GM21526 (cell line): ENCODE measurements at regions not wholly inside any gene's neighbourhood (a gene's known extent, or its start where the extent isn't known, plus 50 kb on each side); places are given as distances from the start of the nearest gene placed in this dataset.
"Not testable (repeated sequence)": the region's sequence is repeated elsewhere in the genome, so short reads cannot be mapped to it uniquely, and the experiment has no call there.

Source experiments
- ATAC-seq: cut with Tn5 transposase; IDR thresholded peaks from one replicate; pipeline ENCODE4 v1.9.1; 2021; ENCODE audit warnings: moderate library complexity; ENCODE audit not compliant: unreplicated experiment, low FRiP score

DNA sequence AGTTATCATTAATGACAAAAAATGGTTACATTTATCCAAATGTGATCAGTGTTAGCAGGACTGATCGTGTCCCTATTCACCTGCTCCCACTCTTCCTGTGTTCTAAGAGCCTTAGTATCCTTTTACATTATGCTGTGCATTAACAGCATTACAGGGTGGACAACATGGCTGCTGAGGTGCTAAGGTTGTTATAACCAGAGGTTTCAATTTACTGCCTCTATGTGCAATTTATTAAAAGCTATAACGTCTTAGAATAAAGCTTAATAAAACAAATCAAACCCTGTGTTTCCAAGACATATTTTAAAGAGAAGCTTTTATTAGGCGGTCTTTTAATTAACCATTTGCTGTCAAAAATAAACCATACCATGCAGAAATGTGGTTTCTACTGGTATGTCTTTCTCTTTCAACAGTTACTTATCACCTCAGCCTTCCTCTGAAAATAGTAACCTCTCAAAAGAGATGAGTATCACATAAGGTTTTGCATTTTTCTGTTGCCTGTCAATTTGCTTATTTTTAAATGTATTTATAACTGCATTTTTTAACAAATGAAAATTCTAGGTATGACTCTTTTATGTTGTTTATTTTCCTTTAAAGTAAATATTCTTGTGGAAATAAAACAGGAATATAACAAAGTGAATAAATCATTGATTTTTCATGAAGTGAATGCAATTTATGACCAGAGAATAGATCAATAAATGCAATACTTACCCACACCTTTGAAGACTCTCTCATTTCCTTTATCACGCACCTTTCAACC, 849.8 kb upstream of the SORCS1 start:
- no peak for ATAC-seq

DNA sequence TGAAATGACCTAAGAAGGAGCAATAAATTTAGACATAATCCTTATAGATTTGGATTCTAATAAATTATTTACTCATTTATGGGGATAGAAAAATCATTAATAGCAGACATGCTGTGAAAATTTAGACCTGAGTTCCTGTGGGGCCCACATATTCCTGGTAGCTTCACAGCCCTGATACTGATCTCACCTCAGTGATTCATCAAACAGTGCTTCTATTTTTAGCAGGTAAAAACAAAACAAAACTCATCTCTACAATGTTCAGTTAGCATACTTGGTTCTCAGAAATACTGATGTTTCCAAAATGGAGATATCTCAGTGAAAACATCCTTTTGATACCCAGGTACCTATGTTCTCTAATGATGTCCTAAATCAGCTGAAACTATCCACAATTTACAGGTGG, 841.1 kb upstream of the SORCS1 start:
- ATAC-seq = no peak

DNA sequence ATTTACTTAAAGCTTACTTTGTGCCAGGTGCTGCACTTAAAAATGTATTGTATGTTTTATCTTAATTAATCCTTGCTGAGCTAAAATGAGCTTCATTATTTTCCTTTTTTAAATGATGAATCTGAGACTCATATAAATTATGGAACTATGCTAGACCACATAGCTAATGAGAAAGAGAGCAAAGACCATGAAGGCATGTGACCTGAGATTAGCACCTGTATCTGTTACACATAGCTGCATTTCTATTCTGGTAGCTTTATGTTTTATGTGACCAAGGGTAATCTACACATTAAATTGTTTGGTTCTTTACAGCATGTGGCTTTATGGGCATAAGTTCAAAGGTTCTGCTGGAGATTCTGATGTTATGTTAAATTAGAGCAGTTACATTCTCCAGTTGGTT, 839.1 kb upstream of the SORCS1 start:
- ATAC-seq = no peak

DNA sequence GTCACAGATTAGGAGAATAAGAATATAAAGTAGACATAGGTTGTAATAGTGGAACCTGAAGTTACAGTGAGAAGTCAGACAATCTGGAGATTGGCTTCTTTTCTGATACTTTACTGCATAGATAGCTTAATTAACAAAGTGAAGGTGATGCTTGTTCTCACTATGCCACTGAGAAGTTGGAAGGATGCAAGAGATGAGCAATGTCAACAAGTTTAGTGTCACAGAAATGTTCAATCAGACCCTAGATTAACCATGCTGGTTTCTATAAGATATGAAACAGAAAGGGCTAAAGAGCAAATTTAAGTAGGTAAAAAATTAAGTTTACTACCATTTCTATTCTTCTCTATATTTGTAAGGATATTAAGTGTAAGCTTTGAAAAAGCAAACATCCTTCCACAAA, 838.6 kb upstream of the SORCS1 start:
- no peak for ATAC-seq

DNA sequence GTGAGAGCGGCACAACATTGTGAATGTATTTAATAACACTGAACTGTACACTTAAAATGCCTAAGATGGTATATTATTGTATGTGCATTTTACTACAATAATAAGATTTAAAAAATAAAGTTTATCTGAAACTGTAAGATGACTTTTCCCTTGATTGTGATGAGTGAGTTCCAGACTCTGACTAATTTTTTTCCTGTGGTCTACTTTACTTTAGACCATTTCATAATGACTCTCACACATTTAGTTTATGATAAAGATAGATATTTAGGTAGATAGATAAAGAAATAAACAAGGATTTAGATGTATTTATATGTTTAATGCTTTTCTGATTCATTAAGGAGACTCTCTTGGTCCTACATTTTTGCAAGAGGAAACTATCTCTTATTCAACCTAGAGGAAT, 835.9 kb upstream of the SORCS1 start:
- ATAC-seq = no peak

DNA sequence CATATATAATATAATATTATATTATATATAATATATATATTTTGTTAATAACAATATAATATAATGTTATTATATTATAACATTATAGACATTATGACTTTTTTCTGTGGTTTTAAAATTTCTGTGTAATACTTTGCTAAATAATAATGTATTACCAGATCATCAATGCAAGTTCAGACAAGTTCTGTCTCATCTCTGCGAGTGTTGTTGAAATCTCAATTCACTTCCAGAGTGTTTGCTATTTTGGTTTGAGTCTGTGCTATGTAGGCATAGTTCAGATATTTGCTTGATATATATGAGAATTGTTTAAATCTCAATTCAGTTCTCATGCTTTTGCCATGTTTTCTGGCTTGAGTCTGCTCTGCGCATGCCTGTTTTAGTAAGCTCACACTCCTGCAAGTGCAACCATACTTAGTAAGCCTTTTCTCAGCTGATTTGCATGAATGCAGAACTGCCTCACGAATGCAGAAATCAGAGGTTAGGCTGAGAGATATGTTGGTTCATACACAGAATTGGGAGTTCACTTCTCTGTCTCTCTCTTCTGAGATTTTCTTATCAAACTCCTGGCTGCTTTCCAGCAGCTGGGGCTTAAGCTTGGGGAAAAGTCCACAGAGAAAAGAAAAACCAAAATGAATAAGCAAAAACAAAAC, 830.2 kb upstream of the SORCS1 start:
- ATAC-seq = no peak

DNA sequence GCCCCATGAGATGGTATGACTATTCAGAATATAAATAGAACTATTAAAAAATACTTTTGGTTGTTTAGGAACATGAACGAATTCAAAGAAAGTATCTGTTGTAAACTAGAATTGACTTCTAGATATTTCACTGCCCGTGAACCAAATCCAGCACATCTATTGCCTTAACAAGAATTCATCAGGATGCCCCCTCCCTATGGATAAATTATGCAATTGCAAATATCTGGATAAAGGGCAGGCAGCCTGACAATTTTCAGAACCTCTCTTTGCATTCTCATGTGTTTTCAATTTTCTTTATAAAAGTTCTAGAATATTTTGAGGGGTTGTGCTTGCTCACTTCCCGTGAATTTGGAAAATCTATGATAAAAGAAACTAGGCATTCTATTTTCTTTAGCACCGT, 822.1 kb upstream of the SORCS1 start:
- ATAC-seq = no peak

DNA sequence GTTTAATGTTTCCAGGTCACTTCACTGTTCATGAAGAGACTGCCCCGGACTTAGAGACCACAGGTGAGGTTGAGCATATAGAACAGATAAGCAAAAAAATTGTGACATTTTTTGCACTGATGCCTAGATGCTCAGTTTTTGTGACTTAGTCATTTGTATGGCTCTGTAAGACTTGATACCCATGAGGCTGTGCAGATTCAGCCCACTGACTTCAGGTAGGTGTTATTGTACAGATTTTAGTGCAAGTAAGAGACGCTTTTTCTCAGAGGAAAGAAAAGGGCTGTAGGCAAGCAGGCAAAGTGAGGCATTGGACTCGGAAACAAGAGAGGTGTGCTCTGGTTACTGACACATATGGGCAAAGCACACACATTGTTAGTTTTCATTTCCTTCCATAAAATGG, 820.1 kb upstream of the SORCS1 start:
- no peak for ATAC-seq

DNA sequence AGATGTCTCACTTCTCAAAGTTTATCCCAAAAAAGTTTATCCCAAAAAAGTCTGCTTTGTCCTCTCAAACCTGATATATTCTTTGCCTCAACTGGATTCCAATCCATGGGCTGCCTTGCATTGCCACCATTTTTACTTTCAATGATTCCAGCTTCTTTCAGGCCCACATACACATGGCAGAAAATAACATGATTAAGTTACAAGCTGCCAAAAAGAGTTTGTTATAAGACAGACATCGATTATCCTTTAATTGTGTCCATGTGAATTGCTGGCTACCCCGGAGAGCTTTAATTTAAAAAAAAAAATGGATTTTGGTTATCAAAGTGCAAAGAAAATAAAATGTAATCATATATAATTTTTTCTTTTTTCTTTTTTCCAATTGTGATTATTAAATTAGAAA, 819.6 kb upstream of the SORCS1 start:
- no peak for ATAC-seq

DNA sequence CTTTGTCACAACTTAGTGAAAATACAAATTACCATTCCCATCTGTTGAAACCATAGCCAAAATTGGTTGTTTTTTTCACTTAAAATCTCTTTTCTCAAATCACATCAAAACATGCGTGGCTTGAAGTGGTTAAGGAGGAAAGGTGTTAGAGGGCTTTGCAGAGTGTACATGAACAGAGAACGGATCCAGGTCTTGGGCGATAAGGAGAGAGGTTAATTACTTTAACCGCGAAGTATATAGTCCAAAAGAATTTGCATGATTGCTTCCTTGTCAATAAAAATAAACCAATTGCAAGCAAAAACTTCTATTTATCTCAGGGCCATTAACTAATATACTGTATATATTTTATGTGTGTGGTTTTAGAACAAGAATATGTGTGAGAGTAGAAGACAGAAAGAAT, 813.9 kb upstream of the SORCS1 start:
- ATAC-seq = no peak

DNA sequence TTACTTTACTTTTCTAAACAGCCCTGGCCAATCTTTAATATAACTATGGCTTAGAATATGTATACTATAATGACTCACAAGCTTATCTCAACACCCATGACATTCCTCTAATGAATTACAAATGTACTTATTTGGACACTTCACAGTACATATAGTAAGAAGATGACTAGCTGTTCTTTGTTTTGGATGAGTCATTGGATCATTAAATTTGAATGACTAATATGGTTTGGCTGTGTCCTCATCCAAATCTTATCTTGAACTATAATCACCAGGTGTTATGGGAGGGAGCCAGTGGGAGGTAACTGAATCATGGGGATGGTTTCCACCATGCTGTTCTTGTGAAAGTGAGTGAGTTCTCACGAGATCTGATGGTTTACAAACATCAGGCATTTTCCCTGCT, 807.5 kb upstream of the SORCS1 start:
- no peak for ATAC-seq

DNA sequence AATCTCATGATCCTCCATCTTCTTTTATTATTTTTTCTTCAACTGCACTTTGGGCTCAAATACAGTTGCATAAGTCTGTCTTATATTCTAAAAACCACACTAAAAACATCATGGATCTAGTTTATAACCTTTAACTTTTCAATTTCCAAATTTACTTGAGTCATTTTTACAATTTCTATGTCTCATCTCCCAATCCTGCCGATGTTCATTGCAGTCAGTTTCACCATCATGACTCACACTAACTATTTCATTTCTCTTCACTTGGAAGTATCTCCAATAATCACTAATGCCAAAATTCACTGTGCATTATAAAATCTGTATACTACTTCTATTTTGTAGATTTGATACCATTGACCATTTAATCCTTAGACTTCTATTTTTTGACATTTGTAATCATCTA, 806.9 kb upstream of the SORCS1 start:
- no peak for ATAC-seq

DNA sequence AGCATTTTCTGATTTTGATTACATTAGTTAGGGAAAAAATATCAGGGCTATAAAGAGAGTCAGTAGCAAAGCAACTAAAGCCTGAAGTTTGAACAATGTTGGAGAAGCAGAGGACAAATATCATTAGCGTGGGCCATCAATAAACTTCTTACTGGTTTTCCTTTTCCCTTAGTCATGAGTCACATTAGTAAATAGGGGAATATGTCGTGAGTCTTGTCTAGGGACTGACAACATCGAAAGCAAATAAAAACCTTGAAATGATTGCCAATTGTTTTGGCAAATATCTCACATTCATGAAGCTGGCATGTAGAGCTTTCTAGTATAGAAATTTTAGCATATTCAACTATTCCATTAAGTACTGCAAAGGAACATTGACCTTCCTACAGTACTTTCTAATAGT, 806.0 kb upstream of the SORCS1 start:
- ATAC-seq = no peak

DNA sequence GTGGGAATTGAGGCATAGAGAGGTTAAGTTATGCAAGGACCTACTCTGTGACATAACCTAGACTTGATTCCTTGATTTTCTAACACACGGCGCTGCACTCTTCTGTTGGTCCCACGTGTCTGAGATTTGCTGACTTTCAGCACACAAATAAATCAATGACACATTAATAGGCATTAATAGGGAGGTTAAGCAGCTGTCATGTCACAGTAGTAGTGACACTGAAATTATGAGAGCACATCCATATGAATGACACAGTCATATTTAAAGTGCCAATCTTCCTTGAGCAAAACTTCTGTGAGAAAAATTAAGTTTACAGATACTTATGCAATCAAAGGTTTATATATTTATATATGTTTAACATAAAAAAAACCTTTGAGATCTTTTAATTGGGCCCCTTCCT, 805.4 kb upstream of the SORCS1 start:
- ATAC-seq = no peak

DNA sequence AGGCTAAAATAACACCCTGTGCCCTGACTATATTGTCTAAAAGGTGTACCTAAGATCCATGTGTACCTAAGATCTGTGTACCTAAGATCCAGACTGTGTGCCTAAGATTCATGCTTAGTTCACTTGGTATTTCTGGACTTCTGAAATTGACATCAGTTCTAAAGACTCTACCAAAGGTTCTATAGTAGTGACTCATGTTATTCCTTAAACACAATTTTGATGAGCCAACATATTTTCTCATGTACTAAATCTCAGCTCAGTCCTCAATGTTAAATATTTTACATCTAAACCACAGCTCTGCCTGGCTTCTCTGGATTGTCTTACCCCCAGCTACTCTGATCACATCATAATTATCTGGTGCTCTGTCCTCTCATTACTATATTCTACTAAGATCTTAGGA, 802.3 kb upstream of the SORCS1 start:
- no peak for ATAC-seq

DNA sequence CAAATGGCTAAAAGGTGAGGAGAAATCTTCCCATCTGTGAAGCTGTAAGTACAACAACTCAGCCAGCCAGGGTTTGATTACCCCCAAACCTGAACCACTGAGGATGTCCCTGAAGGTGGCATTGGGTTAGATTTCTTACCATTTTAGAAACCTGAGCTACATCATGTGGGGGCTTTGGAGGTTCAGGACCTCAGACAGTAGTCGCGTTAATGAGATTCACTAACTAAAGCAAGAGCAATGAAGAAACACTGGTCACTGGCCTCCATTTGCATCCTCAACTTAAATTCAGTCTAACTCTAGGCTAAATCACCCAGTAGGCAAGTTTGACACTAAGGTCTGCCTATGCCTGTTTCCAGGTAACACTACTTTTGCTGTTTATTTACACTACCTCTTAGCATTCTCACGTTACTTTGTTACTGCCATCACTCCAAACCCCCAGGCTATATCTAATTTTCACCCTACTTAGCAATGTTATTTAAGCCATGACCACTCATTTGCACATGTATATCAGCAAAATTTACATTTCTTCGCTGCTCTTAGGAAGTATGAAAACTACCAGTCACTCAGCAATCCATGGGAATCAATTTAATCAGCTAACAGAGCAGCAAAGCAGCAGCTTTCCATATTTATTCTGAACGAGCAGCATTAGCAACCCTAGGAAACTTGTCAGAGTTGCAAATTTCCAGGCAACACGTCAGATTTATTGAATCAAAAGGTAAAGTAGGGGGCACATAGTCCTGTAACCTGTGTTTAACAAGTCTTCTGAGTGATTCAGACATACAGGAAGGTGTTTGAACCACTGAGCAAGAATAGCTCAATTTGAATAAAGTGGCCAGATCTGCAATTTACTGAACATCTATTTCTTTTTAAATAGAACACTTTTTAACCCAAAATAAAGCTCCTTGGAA, 788.4 kb upstream of the SORCS1 start:
- no peak for ATAC-seq

DNA sequence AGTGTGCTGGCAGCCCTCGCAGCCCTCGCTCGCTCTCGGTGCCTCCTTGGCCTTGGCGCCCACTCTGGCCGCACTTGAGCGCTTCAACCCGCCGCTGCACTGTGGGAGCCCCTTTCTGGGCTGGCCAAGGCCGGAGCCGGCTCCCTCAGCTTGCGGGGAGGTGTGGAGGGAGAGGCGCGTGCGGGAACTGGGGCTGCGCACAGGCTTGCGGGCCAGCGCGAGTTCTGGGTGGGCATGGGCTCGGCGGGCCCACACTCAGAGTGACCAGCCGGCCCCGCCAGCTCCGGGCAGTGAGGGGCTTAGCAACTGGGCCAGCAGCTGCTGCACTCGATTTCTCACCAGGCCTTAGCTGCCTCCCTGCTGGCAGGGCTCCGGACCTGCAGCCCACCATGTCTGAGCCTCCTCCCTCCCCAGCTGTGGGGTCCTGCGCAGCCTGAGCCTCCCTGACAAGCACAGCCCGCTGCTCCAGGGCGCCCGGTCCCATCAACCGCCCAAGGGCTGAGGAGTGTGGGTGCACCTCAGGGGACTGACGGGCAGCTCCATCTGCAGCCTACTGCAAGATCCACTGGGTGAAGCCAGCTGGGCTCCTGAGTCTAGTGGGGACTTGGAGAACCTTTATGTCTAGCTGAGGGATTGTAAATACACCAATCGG, 786.0 kb upstream of the SORCS1 start:
- not testable (repeated sequence) for ATAC-seq

DNA sequence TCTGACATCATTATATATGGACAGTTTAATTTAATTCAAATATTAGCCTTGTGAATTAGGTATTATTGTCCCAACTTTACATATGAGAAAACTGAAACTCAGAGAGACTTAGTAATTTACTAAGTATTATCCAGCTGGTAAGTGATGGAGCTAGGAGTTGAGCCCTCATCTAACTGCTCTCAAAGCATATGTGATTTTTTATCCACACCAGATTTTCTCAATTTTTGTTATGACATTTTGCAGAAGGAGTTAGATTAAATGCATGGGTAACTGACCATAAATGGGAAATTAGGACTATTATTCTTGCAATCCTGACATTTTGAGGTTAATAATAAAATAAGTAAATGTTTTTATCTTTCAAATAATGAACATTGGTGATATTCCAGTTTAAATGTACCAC, 778.3 kb upstream of the SORCS1 start:
- no peak for ATAC-seq

DNA sequence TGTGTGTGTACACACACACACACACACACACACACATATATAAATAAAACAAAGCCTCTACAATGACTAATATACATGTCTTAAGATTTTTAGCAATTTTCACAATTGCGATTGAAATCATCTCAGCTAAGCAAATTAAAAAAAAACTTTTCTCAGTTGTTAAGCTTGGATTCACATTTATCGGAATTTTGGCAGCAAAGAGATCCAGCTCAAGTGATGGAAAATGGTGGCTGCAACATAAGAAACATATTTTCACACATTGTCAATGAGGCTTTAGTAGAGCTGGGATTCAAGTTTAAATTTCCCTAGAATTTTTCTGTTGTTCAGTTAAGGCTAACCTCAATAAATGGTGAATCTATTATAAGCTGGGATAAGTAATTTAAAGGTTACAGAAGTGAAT, 768.6 kb upstream of the SORCS1 start:
- ATAC-seq = no peak

DNA sequence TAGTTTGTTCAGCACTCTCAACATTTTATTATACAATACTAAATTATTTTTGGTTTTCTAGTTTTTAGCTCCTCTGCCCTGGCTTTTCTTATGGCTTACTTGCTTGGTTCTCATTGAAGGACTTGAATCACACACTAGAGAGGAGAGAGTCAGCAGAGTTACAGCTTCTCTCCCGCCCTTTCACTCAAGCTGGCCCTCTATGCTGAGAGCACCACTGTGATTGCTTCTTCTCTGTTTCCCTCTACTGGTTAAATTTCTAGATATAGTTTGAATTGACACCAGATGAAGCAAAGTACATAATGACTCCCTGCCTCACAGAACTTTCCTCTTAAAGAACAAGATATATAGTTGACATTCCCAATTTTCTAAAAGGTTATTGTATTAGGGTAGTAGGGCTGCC, 767.3 kb upstream of the SORCS1 start:
- ATAC-seq = no peak

DNA sequence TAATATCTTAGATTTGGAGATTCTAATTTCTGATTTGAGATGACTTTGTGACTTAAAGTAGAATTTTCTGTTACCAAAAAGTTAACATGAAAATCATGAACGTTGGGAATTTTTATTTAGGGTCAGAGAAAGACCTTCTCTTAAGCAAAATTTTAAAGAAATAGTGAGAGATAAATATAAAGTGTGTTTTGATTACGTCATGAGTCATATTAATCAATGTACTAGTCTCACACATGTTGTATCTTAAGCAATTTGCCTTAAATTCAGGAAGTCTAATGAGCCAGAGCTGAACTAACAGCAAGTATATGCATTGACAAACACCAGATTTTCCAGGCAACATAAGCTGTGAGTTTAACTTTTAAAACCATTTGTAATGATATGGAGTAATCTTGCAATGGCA, 765.5 kb upstream of the SORCS1 start:
- no peak for ATAC-seq
